AG10803 (cell line): ENCODE measurements at regions not wholly inside any gene's neighbourhood (a gene's known extent, or its start where the extent isn't known, plus 50 kb on each side); places are given as distances from the start of the nearest gene placed in this dataset.

Source experiments
- DNase-seq: peaks from one replicate; pipeline ENCODE4 v3.0.0; 2010; ENCODE audit warnings: low read depth
- H3K4me3 ChIP-seq: 2 replicates; pipeline ENCODE4 v1.5.1; 2011; ENCODE audit warnings: mild to moderate bottlenecking, low read length, control low read depth
- TF ChIP-seq, protein P1 (sequence below): conservative IDR thresholded peaks from 2 replicates; pipeline ENCODE4 v1.5.1; 2011; ENCODE audit warnings: mild to moderate bottlenecking, low read length, control low read depth, inconsistent platforms

- no peak for DNase-seq
- TF ChIP-seq, protein P1, sequence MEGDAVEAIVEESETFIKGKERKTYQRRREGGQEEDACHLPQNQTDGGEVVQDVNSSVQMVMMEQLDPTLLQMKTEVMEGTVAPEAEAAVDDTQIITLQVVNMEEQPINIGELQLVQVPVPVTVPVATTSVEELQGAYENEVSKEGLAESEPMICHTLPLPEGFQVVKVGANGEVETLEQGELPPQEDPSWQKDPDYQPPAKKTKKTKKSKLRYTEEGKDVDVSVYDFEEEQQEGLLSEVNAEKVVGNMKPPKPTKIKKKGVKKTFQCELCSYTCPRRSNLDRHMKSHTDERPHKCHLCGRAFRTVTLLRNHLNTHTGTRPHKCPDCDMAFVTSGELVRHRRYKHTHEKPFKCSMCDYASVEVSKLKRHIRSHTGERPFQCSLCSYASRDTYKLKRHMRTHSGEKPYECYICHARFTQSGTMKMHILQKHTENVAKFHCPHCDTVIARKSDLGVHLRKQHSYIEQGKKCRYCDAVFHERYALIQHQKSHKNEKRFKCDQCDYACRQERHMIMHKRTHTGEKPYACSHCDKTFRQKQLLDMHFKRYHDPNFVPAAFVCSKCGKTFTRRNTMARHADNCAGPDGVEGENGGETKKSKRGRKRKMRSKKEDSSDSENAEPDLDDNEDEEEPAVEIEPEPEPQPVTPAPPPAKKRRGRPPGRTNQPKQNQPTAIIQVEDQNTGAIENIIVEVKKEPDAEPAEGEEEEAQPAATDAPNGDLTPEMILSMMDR: no peak
- no peak overlapping the region for H3K4me3 ChIP-seq
These were observed 402.9 kb downstream of the PIK3R1 start for GRCh38 chr5:68618501-68618900.

DNA sequence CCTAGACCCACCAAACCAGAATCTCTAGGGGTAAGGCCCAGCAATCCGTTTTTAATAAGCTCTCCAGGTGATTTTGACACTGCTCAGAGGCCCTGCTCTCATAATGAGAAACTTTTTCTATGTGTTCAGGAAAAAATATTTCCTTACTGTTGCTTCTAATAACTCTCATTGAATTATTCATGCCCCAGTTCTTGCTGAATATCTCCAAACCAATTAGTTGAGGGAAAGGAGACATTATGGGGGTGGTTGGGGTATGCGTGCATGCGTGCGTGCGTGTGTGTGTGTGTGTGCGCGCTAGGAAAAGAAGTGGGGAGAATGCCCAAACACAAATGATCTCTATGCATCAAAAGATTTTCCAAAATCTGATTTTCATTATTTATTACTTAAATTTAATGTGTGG, 411.4 kb downstream of the PIK3R1 start:
- H3K4me3 ChIP-seq: no peak overlapping the region
- DNase-seq: no peak
- TF ChIP-seq, protein P1: no peak

DNA sequence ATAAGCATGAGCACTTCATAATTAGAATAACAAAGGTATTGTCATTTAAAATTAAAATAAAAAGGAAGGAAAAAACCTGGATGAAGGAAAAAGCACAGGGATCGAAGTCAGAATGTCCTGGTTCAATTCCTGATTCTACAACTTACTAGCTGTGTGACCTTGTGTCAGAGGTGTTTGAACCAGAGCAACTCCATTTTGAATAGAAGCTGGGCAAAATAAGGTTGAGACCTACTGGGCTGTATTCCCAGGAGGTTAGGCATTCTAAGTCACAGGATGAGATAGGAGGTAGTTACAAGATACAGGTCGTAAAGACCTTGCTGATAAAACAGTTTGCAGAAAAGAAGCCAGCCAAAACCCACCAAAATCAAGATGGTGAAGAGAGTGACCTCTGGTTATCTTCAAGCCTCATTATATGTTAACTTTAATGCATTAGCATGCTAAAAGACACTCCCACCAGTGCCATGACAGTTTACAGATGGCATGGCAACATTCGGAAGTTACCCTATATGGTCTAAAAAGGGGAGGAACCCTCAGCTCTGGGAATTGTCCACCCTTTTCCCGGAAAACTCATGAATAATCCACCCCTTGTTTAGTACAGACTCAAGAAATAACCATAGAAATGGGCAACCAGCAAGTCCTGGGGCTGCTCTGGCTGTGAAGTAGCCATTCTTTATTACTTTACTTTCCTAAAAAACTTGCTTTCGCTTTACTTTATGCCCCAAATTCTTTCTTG, 412.7 kb downstream of the PIK3R1 start:
- no peak overlapping the region for H3K4me3 ChIP-seq
- TF ChIP-seq, protein P1: no peak
- no peak for DNase-seq

- TF ChIP-seq, protein P1: no peak
- no peak overlapping the region for H3K4me3 ChIP-seq
- DNase-seq: no peak
These were observed 414.8 kb downstream of the PIK3R1 start for GRCh38 chr5:68630354-68630753.

DNA sequence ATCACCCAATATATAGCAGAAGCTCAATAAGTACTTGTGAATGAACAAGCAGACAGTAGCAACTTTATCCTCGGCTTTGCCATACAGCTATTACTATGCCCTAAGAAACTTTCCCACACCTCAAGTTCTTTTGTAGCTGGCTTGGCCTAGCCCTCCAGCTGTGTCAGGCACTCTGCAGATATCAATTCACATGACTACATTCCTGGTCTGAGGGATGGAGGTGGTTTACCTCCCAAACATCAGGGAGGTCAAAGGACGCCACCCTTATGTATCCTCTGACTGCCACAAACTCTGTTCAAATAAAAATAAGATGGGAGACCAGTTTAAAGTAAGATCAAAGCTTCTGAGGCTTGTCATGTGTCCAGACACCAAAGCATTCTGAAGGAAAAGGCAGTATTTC, 416.3 kb downstream of the PIK3R1 start:
- no peak overlapping the region for H3K4me3 ChIP-seq
- TF ChIP-seq, protein P1: no peak
- no peak for DNase-seq

DNA sequence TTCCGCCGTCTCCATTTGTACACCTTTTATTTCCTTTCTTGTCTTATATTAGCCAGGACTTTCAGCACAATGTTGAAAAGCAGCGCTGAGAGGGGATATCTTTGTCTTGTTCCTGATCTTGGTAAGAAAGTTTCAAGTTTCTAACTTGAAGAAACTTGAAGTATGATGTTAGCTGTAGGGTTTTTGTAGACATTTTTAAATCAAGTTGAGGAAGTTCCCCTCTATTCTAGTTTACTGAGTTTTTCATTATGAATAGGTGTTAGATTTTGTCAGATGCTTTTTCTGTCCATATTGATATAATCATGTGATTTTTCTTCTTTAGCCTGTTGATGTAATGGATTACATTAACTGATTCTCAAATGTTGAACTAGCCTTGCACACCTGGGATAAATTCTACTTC, 425.7 kb downstream of the PIK3R1 start:
- TF ChIP-seq, protein P1: no peak
- DNase-seq: no peak

DNA sequence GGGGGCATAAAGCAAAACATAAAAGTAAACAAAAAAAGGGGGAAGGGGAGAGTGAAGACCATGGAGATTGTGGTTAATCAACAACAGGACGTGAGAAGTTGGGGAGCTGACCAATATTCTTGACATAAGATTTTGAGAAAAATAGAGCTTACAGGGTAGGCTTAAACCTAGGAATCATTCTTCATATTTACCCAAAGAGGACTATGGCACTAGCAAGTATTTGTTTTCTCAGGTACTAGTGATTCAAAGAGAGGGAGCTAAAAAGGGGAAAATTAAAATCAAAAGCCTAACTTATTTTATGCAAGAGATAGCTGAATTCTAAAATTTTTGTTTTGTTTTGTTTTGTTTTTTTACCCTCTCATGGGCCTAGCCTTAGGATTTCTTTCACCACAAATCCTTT, 427.5 kb downstream of the PIK3R1 start:
- H3K4me3 ChIP-seq: no peak overlapping the region
- no peak for DNase-seq
- TF ChIP-seq, protein P1: no peak

More for the DNA sequence above, 425.7 kb downstream of the PIK3R1 start:
- no peak overlapping the region for H3K4me3 ChIP-seq
